Heart left ventricle (tissue), 16 donors: ENCODE measurements at regions not wholly inside any gene's neighbourhood (a gene's known extent, or its start where the extent isn't known, plus 50 kb on each side); places are given as distances from the start of the nearest gene placed in this dataset.
A peak's percentile ranks its signal among the peaks of the same experiment; 100 is the strongest.

Source experiments
- ATAC-seq, 4 donors: fragments of 200-7000 bp; cut with Tn5 transposase; one replicate each; pipeline ENCODE4 v1.9.1; 2020 to 2022; ENCODE audit warnings: moderate library complexity in 4 of 4, mild to moderate bottlenecking in 3 of 4, moderate number of reproducible peaks in 1 of 4
- DNase-seq, 5 donors: peaks; one replicate each; pipeline ENCODE4 v3.0.0-alpha.2; 2020
- H3K27ac ChIP-seq, 12 donors: fragments of 200-600 bp; sonication (generic) in 4 of 12; one replicate each; pipeline versions ENCODE4 v1.5.0 to v1.8.0; 2016 to 2022; ENCODE audit warnings: mild to moderate bottlenecking in 2 of 12
- H3K27me3 ChIP-seq, 9 donors: fragments of 200-600 bp; sonication (generic) in 2 of 9; one replicate each; pipeline versions ENCODE4 v1.5.1 to v1.8.0; 2016 to 2022; ENCODE audit warnings: mild to moderate bottlenecking in 3 of 9
- H3K36me3 ChIP-seq, 9 donors: fragments of 200-600 bp; sonication (generic) in 2 of 9; one replicate each; pipeline versions ENCODE4 v1.5.0 to v1.8.0; 2018 to 2022; ENCODE audit warnings: mild to moderate bottlenecking in 2 of 9
- H3K4me1 ChIP-seq, 12 donors: fragments of 200-600 bp; sonication (generic) in 4 of 12; one replicate each; pipeline versions ENCODE4 v1.5.0 to v1.8.0; 2016 to 2022; ENCODE audit warnings: mild to moderate bottlenecking in 3 of 12
- H3K4me3 ChIP-seq, 12 donors: fragments of 200-600 bp; sonication (generic) in 4 of 12; one replicate each; pipeline versions ENCODE4 v1.5.0 to v1.8.0; 2017 to 2022; ENCODE audit warnings: mild to moderate bottlenecking in 9 of 12, moderate library complexity in 4 of 12
- H3K9me3 ChIP-seq, 12 donors: fragments of 200-600 bp; sonication (generic) in 4 of 12; one replicate each; pipeline versions ENCODE4 v1.5.0 to v1.8.0; 2016 to 2022; ENCODE audit warnings: mild to moderate bottlenecking in 1 of 12
- POLR2A ChIP-seq, 2 donors: fragments of 450-650 bp; IDR thresholded peaks; one replicate each; pipeline ENCODE4 v1.6.1; 2017; ENCODE audit warnings: antibody characterized with exemption in 2 of 2, mild to moderate bottlenecking in 2 of 2, moderate library complexity in 2 of 2
- WGBS, 4 donors: extraction: QIAGEN DNeasy Blood & Tissue Kit in 2 of 4; methylation state at CpG; one replicate each; pipeline versions ENCODE4 v1.1.5 to v1.1.7; 2013 to 2018; 5-methylcytosine and 5-hydroxymethylcytosine counted together
- intact Hi-C, 10 donors: fragments of 100-400 bp; cut with DNase I; formaldehyde crosslinking; loops; one replicate each; pipeline versions ENCODE4 v1.11.1 to v1.14.2; 2022
- TF ChIP-seq, protein P1 (sequence below), 12 donors: fragments of 200-600 bp; sonication (generic) in 4 of 12; IDR thresholded peaks; one replicate each; pipeline versions ENCODE4 v1.5.0 to v1.8.0; 2018 to 2022; ENCODE audit warnings: antibody characterized with exemption in 12 of 12, mild to moderate bottlenecking in 5 of 12
- donor health status: ischemic (EF 13 %, LVEDD 7.1; RV severe dilation, severe dysfunction).
- donor health status: healthy with polysubstance abuse.
- donor health status: DM: no; HTN: yes; CAD: no.
- donor health status: DM: no; HTN: no; CAD: no.
- donor health status: ischemic (EF 25% LVEDD 6.9; RV normal size, moderate dysfunction).
- donor health status: ischemic (EF 25% LVEDD 5.7; RV mildly dilated, moderate dysfunction).
- donor health status: healthy.
- donor health status: DM: yes; HTN: yes; CAD: no.
- donor health status: ischemic (EF 35%, LVEDD 5.7; RV mildly dilated, moderate dysfunction).
- donor health status: nonischemic (EF 11% LVEDD 7.7; RV severe dilation, severe dysfunction).
- donor health status: DM: yes; HTN: yes; CAD: no.
- donor health status: PGD.
- donor health status: ischemic (EF 29% LVEDD 5.4; RV normal size, mild dysfunction).
- donor health status: nonischemic (EF 23%, LVEDD 6.1; RV moderate dilation, normal function).

GRCh38 chr1:214216779-214217178 is 64.2 kb upstream of the SMYD2 start:
- Histone ChIP-seq H3K4me1 (peaks cover 0 to 12% (median 6%) of the 10 kb centered on the region in 12 donors), H3K27ac (no peak overlapping the region), H3K27me3 (no peaks in the 10 kb centered on the region), H3K4me3 (no peak overlapping the region), H3K36me3 (no peaks in the 10 kb centered on the region), H3K9me3 (no peaks in the 10 kb centered on the region)
- ATAC-seq = no peak
- DNase-seq = no peak
- TF ChIP-seq POLR2A (IDR thresholded peaks at IDR 0.05) = no peak
- TF ChIP-seq, protein P1, sequence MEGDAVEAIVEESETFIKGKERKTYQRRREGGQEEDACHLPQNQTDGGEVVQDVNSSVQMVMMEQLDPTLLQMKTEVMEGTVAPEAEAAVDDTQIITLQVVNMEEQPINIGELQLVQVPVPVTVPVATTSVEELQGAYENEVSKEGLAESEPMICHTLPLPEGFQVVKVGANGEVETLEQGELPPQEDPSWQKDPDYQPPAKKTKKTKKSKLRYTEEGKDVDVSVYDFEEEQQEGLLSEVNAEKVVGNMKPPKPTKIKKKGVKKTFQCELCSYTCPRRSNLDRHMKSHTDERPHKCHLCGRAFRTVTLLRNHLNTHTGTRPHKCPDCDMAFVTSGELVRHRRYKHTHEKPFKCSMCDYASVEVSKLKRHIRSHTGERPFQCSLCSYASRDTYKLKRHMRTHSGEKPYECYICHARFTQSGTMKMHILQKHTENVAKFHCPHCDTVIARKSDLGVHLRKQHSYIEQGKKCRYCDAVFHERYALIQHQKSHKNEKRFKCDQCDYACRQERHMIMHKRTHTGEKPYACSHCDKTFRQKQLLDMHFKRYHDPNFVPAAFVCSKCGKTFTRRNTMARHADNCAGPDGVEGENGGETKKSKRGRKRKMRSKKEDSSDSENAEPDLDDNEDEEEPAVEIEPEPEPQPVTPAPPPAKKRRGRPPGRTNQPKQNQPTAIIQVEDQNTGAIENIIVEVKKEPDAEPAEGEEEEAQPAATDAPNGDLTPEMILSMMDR (IDR thresholded peaks at IDR 0.05) = no peak
- intact Hi-C loops = loop anchor here in 5 of 10 donors (5.0 to 10.0 kb wide), 4 partner anchors 36 to 408 kb away; no protein-coding TSS in a partner anchor

DNA sequence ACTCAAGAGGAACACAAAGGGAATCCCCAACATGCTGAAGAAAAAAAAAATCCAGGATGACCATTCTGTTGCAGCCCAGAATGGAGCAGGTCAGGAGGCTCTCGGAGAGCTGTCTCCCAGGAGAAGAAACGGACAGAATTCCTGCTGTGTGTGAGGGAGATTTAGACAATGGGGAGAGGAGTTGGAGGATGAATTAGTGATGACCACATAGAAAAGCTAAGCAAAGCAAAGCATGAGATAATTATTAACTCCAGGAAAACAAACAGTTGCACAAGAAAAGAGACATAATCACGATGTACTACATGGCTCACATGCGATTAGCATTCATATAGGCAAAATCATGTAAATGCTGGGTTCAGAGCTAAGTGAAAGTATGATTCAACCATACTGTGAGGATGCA is 61.1 kb upstream of the SMYD2 start:
- Histone ChIP-seq H3K27ac (no peak overlapping the region), H3K27me3 (no peaks in the 10 kb centered on the region), H3K4me3 (no peak overlapping the region), H3K4me1 (peaks cover 0 to 11% (median 0%) of the 10 kb centered on the region in 12 donors), H3K9me3 (no peaks in the 10 kb centered on the region), H3K36me3 (no peaks in the 10 kb centered on the region)
- ATAC-seq (no peak), DNase-seq (no peak)
- TF ChIP-seq, protein P1 (IDR thresholded peaks at IDR 0.05) = no peak
- intact Hi-C loops = loop anchor here in 6 of 10 donors (5.0 to 10.0 kb wide), 5 partner anchors 32 to 405 kb away; no protein-coding TSS in a partner anchor
- 63 to 79% (median 74%) methylated on average over 4 of the region's 4 CpGs for WGBS, 4 donors

DNA sequence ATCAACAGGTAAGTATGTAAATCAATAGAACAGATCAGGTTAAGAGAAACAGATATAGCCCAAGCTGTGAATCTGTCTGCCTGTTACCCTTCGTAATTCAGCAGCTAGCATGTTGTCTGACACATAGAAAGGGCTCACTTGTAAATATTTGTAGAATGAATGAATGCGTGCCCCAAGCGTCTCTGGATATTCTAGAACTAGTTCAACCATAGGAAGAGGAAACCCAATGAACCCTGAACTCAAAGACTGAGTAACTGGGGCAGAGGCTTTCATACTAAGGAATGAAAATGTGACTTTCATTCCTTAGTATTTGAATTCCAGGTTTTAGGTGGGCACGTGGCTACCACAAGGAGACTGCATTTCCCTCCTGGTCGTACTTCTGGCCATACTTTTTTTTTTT is 60.1 kb upstream of the SMYD2 start:
- Histone ChIP-seq H3K4me1 (peaks cover 0 to 13% (median 0%) of the 10 kb centered on the region in 12 donors), H3K4me3 (no peak overlapping the region), H3K27me3 (no peaks in the 10 kb centered on the region), H3K27ac (no peak overlapping the region), H3K9me3 (no peaks in the 10 kb centered on the region), H3K36me3 (no peaks in the 10 kb centered on the region)
- DNase-seq (no peak), ATAC-seq (no peak)
- TF ChIP-seq POLR2A (IDR thresholded peaks at IDR 0.05) = no peak
- TF ChIP-seq, protein P1 (IDR thresholded peaks at IDR 0.05) = no peak
- intact Hi-C loops = loop anchor here in 1 of 10 donors (10.0 kb wide), 1 partner anchor 54 kb away; no protein-coding TSS in a partner anchor
- WGBS, 4 donors = 87 to 96% (median 91%) methylated on average over 5 of the region's 5 CpGs

GRCh38 chr1:214224611-214225354 is 56.2 kb upstream of the SMYD2 start:
- 20 to 36% (median 27%) methylated on average over 24 of the region's 24 CpGs for WGBS, 4 donors
- intact Hi-C loops = loop anchor here in 4 of 10 donors (5.0 to 10.0 kb wide), 2 partner anchors 38 to 50 kb away; no protein-coding TSS in a partner anchor

More at GRCh38 chr1:214224611-214225354, 56.2 kb upstream of the SMYD2 start:
- Histone ChIP-seq H3K27me3 (no peaks in the 10 kb centered on the region), H3K9me3 (no peaks in the 10 kb centered on the region), H3K36me3 (no peaks in the 10 kb centered on the region), H3K27ac (peak overlapping the region in 4 of 12 donors; percentile 9 to 55 (median 42)), H3K4me1 (peaks cover 0 to 26% (median 5%) of the 10 kb centered on the region in 12 donors), H3K4me3 (peak overlapping the region in 10 of 12 donors; percentile 7 to 48 (median 23))
- no peak for TF ChIP-seq POLR2A (IDR thresholded peaks at IDR 0.05)
- TF ChIP-seq, protein P1 (IDR thresholded peaks at IDR 0.05) = no peak
- ATAC-seq (peak in 1 of 4 donors; percentile 25), DNase-seq (peak in 1 of 5 donors; percentile 45)
